GM23338 (cell line): ENCODE measurements at regions not wholly inside any gene's neighbourhood (a gene's known extent, or its start where the extent isn't known, plus 50 kb on each side); places are given as distances from the start of the nearest gene placed in this dataset.

Source experiments
- EZH2 ChIP-seq: fragments of 200-600 bp; sonication (generic); IDR thresholded peaks from one replicate; pipeline ENCODE4 v1.8.0; 2017; ENCODE audit warnings: antibody characterized with exemption, mild to moderate bottlenecking, low read depth; ENCODE audit not compliant: unreplicated experiment
- POLR2AphosphoS5 ChIP-seq: IDR thresholded peaks from 2 replicates; pipeline ENCODE4 v1.6.1; 2016; ENCODE audit warnings: antibody characterized with exemption, low read depth
- REST ChIP-seq: IDR thresholded peaks from one replicate; pipeline ENCODE4 v1.6.1; 2018; ENCODE audit warnings: antibody characterized with exemption; ENCODE audit not compliant: unreplicated experiment
- TF ChIP-seq, protein P1 (sequence below), 2 experiments: fragments of 200-600 bp in 1 of 2; sonication (generic) in 1 of 2; conservative IDR thresholded peaks; 2 replicates each; pipeline versions ENCODE4 v1.5.1 to v1.6.1; 2016 to 2017; ENCODE audit warnings: antibody characterized with exemption in 2 of 2, low read depth in 2 of 2, mild to moderate bottlenecking in 2 of 2, moderate library complexity in 1 of 2

DNA sequence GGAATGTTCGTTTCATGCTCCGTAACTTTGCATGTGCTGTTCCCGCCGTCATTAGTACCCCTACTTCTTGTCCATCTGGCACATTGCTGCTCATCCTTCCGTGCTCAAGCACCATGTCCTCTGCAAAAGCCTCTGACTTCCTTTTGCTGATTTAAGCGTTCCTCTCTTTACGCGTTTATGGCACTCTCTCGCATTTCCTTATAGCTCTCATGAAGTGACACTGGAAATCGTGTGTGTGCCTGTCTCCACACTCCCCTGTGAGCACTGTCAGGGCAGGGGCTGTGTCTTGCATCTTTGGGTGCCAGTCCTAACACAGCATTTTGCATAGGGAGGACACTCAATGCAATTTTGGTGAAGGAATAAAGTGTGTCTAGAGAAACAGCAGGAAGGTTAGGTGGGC lies 210.6 kb upstream of the FAT1 start:
- no peak for TF ChIP-seq EZH2
- TF ChIP-seq, protein P1, sequence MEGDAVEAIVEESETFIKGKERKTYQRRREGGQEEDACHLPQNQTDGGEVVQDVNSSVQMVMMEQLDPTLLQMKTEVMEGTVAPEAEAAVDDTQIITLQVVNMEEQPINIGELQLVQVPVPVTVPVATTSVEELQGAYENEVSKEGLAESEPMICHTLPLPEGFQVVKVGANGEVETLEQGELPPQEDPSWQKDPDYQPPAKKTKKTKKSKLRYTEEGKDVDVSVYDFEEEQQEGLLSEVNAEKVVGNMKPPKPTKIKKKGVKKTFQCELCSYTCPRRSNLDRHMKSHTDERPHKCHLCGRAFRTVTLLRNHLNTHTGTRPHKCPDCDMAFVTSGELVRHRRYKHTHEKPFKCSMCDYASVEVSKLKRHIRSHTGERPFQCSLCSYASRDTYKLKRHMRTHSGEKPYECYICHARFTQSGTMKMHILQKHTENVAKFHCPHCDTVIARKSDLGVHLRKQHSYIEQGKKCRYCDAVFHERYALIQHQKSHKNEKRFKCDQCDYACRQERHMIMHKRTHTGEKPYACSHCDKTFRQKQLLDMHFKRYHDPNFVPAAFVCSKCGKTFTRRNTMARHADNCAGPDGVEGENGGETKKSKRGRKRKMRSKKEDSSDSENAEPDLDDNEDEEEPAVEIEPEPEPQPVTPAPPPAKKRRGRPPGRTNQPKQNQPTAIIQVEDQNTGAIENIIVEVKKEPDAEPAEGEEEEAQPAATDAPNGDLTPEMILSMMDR (conservative IDR thresholded peaks at IDR 0.05; ENCODE audit: low read depth in 2 of 2), result no peak
- no peak for TF ChIP-seq POLR2AphosphoS5
- no peak for TF ChIP-seq REST
